ENCODE measurements at regions not wholly inside any gene's neighbourhood (a gene's known extent, or its start where the extent isn't known, plus 50 kb on each side); places are given as distances from the start of the nearest gene placed in this dataset.
"Not testable (repeated sequence)": the region's sequence is repeated elsewhere in the genome, so short reads cannot be mapped to it uniquely, and the experiment has no call there.

GRCh38 chr20:52060794-52061714, 130.5 kb downstream of the ZFP64 start:
- DNase-seq, result peak; percentile 69
- TF ChIP-seq CTCF (IDR thresholded peaks at IDR 0.05; ENCODE audit: low read depth, low read length), result peak; percentile 81
- no peak overlapping the region for H3K27ac ChIP-seq

GRCh38 chr20:52057133-52057532, 134.4 kb downstream of the ZFP64 start:
- DNase-seq; H3K36me3 ChIP-seq; H3K9me3 ChIP-seq (ENCODE audit: severe bottlenecking); H3K27me3 ChIP-seq (ENCODE audit: insufficient read depth, low read depth, severe bottlenecking); H3K4me3 ChIP-seq (ENCODE audit: low read depth, low read length); H3K27ac ChIP-seq: not testable (repeated sequence)

More at GRCh38 chr20:52060794-52061714, 130.5 kb downstream of the ZFP64 start:
- H3K36me3 ChIP-seq, result no peaks in the 10 kb centered on the region
- peaks cover 6% of the 10 kb centered on the region for H3K9me3 ChIP-seq (ENCODE audit: severe bottlenecking)
- H3K4me3 ChIP-seq (ENCODE audit: low read depth, low read length), result no peak overlapping the region
- H3K27me3 ChIP-seq (ENCODE audit: insufficient read depth, low read depth, severe bottlenecking), result no peaks in the 10 kb centered on the region

GRCh38 chr20:52056203-52057062, 135.1 kb downstream of the ZFP64 start:
- TF ChIP-seq CTCF (IDR thresholded peaks at IDR 0.05; ENCODE audit: low read depth, low read length), result no peak
- H3K36me3 ChIP-seq, result no peaks in the 10 kb centered on the region
- H3K27me3 ChIP-seq (ENCODE audit: insufficient read depth, low read depth, severe bottlenecking), result no peaks in the 10 kb centered on the region
- peaks cover 6% of the 10 kb centered on the region for H3K9me3 ChIP-seq (ENCODE audit: severe bottlenecking)
- DNase-seq, result no peak
- no peak overlapping the region for H3K27ac ChIP-seq
- no peak overlapping the region for H3K4me3 ChIP-seq (ENCODE audit: low read depth, low read length)

- H3K9me3 ChIP-seq (ENCODE audit: severe bottlenecking), result peaks cover 6% of the 10 kb centered on the region
- no peak for DNase-seq
- TF ChIP-seq CTCF (IDR thresholded peaks at IDR 0.05; ENCODE audit: low read depth, low read length), result no peak
- H3K36me3 ChIP-seq, result no peaks in the 10 kb centered on the region
- H3K27me3 ChIP-seq (ENCODE audit: insufficient read depth, low read depth, severe bottlenecking), result no peaks in the 10 kb centered on the region
- no peak overlapping the region for H3K4me3 ChIP-seq (ENCODE audit: low read depth, low read length)
- no peak overlapping the region for H3K27ac ChIP-seq
Observed at GRCh38 chr20:52054123-52054522, 137.5 kb downstream of the ZFP64 start.

GRCh38 chr20:52049001-52049731, 142.4 kb downstream of the ZFP64 start:
- no peak for DNase-seq
- no peak for TF ChIP-seq CTCF (IDR thresholded peaks at IDR 0.05; ENCODE audit: low read depth, low read length)
- no peak overlapping the region for H3K4me3 ChIP-seq (ENCODE audit: low read depth, low read length)
- H3K27me3 ChIP-seq (ENCODE audit: insufficient read depth, low read depth, severe bottlenecking), result no peaks in the 10 kb centered on the region
- H3K36me3 ChIP-seq, result no peaks in the 10 kb centered on the region
- no peaks in the 10 kb centered on the region for H3K9me3 ChIP-seq (ENCODE audit: severe bottlenecking)
- H3K27ac ChIP-seq, result no peak overlapping the region
